Nephron (organoid): ENCODE measurements at regions not wholly inside any gene's neighbourhood (a gene's known extent, or its start where the extent isn't known, plus 50 kb on each side); places are given as distances from the start of the nearest gene placed in this dataset.

Source experiments
- H3K27ac Mint-ChIP-seq, 3 experiments: 2 replicates each; pipeline ENCODE4 v1.8.0; 2020; ENCODE audit warnings: mixed read lengths in 3 of 3, mild to moderate bottlenecking in 2 of 3, moderate library complexity in 1 of 3
- H3K27me3 Mint-ChIP-seq: 2 replicates; pipeline ENCODE4 v1.8.0; 2021; ENCODE audit warnings: low read depth, mild to moderate bottlenecking, moderate library complexity, mixed read lengths
- H3K36me3 Mint-ChIP-seq: 2 replicates; pipeline ENCODE4 v1.8.0; 2020; ENCODE audit warnings: low read depth, mixed read lengths
- H3K4me1 Mint-ChIP-seq: 2 replicates; pipeline ENCODE4 v1.8.0; 2020; ENCODE audit warnings: mixed read lengths
- H3K4me3 Mint-ChIP-seq, 3 experiments: 2 replicates each; pipeline ENCODE4 v1.8.0; 2020; ENCODE audit warnings: mild to moderate bottlenecking in 3 of 3, mixed read lengths in 3 of 3, moderate library complexity in 2 of 3
- H3K9me3 Mint-ChIP-seq: 2 replicates; pipeline ENCODE4 v1.8.0; 2020; ENCODE audit warnings: mixed read lengths
- CTCF ChIP-seq, 3 experiments: fragments of 200-600 bp; sonication (generic); IDR thresholded peaks; one replicate each; pipeline ENCODE4 v1.5.0; 2021; ENCODE audit warnings: antibody characterized with exemption in 3 of 3; ENCODE audit not compliant: unreplicated experiment in 3 of 3

- no peak overlapping the region for H3K27ac Mint-ChIP-seq
- H3K4me3 Mint-ChIP-seq, result no peak overlapping the region
- no peaks in the 10 kb centered on the region for H3K36me3 Mint-ChIP-seq
- no peak for TF ChIP-seq CTCF (IDR thresholded peaks at IDR 0.05; ENCODE audit: unreplicated experiment in 3 of 3)
- H3K9me3 Mint-ChIP-seq, result no peaks in the 10 kb centered on the region
- no peaks in the 10 kb centered on the region for H3K27me3 Mint-ChIP-seq
- no peaks in the 10 kb centered on the region for H3K4me1 Mint-ChIP-seq
Observed at GRCh38 chr2:103887625-103888024, 966.3 kb upstream of the POU3F3 start.

GRCh38 chr2:103896182-103896581 is 957.7 kb upstream of the POU3F3 start:
- H3K27me3 Mint-ChIP-seq, result no peaks in the 10 kb centered on the region
- H3K27ac Mint-ChIP-seq, result no peak overlapping the region
- no peak overlapping the region for H3K4me3 Mint-ChIP-seq
- no peak for TF ChIP-seq CTCF (IDR thresholded peaks at IDR 0.05; ENCODE audit: unreplicated experiment in 3 of 3)
- H3K9me3 Mint-ChIP-seq, result no peaks in the 10 kb centered on the region
- no peaks in the 10 kb centered on the region for H3K36me3 Mint-ChIP-seq
- H3K4me1 Mint-ChIP-seq, result no peaks in the 10 kb centered on the region

- Mint-ChIP-seq H3K27ac (no peak overlapping the region), H3K9me3 (no peaks in the 10 kb centered on the region), H3K27me3 (no peaks in the 10 kb centered on the region), H3K36me3 (no peaks in the 10 kb centered on the region), H3K4me1 (no peaks in the 10 kb centered on the region), H3K4me3 (no peak overlapping the region)
- TF ChIP-seq CTCF (IDR thresholded peaks at IDR 0.05; ENCODE audit: unreplicated experiment in 3 of 3), result no peak
Observed at GRCh38 chr2:103898561-103898960, 955.4 kb upstream of the POU3F3 start.

GRCh38 chr2:103902347-103902746 is 951.6 kb upstream of the POU3F3 start:
- H3K4me3 Mint-ChIP-seq, result no peak overlapping the region
- H3K36me3 Mint-ChIP-seq, result no peaks in the 10 kb centered on the region
- TF ChIP-seq CTCF (IDR thresholded peaks at IDR 0.05; ENCODE audit: unreplicated experiment in 3 of 3), result no peak
- no peaks in the 10 kb centered on the region for H3K4me1 Mint-ChIP-seq
- no peaks in the 10 kb centered on the region for H3K27me3 Mint-ChIP-seq
- no peak overlapping the region for H3K27ac Mint-ChIP-seq
- no peaks in the 10 kb centered on the region for H3K9me3 Mint-ChIP-seq

GRCh38 chr2:103921161-103921560 is 932.8 kb upstream of the POU3F3 start:
- TF ChIP-seq CTCF (IDR thresholded peaks at IDR 0.05; ENCODE audit: unreplicated experiment in 3 of 3), result no peak
- no peak overlapping the region for H3K27ac Mint-ChIP-seq
- no peak overlapping the region for H3K4me3 Mint-ChIP-seq
- no peaks in the 10 kb centered on the region for H3K27me3 Mint-ChIP-seq
- H3K9me3 Mint-ChIP-seq, result peaks cover 7% of the 10 kb centered on the region
- H3K4me1 Mint-ChIP-seq, result no peaks in the 10 kb centered on the region
- H3K36me3 Mint-ChIP-seq, result no peaks in the 10 kb centered on the region

GRCh38 chr2:103942199-103942598 is 911.7 kb upstream of the POU3F3 start:
- Mint-ChIP-seq H3K27ac (no peak overlapping the region), H3K4me3 (no peak overlapping the region), H3K36me3 (no peaks in the 10 kb centered on the region), H3K4me1 (no peaks in the 10 kb centered on the region), H3K27me3 (no peaks in the 10 kb centered on the region), H3K9me3 (peaks cover 5% of the 10 kb centered on the region)
- TF ChIP-seq CTCF (IDR thresholded peaks at IDR 0.05; ENCODE audit: unreplicated experiment in 3 of 3), result no peak
